Neural cell (in vitro differentiated cells): ENCODE measurements at regions not wholly inside any gene's neighbourhood (a gene's known extent, or its start where the extent isn't known, plus 50 kb on each side); places are given as distances from the start of the nearest gene placed in this dataset.

Experiments
- EZH2 ChIP-seq: fragments of 200-600, 300-800 bp; shearing (Covaris generic), sonication (generic); IDR thresholded peaks from 2 replicates; pipeline ENCODE4 v1.6.1; 2014; ENCODE audit warnings: antibody characterized with exemption, low read length, borderline replicate concordance, mild to moderate bottlenecking; ENCODE audit not compliant: insufficient read depth, poor library complexity, severe bottlenecking
- MXI1 ChIP-seq: fragments of 450-650 bp; conservative IDR thresholded peaks from 2 replicates; pipeline ENCODE4 v1.6.1; 2014; ENCODE audit warnings: antibody characterized with exemption, mild to moderate bottlenecking; ENCODE audit not compliant: poor library complexity, severe bottlenecking
- POLR2AphosphoS5 ChIP-seq: IDR thresholded peaks from 2 replicates; pipeline ENCODE4 v1.6.1; 2012
- RAD21 ChIP-seq: fragments of 450-650 bp; conservative IDR thresholded peaks from 2 replicates; pipeline ENCODE4 v1.6.1; 2014; ENCODE audit warnings: antibody characterized with exemption, mild to moderate bottlenecking, moderate library complexity
- TAF1 ChIP-seq: IDR thresholded peaks from 2 replicates; pipeline ENCODE4 v1.6.1; 2012; ENCODE audit warnings: low read depth
- TF ChIP-seq, protein P1 (sequence below): fragments of 450-650 bp; IDR thresholded peaks from 2 replicates; pipeline ENCODE4 v1.5.1; 2014; ENCODE audit warnings: antibody characterized with exemption, mild to moderate bottlenecking, moderate library complexity; ENCODE audit not compliant: poor library complexity, severe bottlenecking
- TF ChIP-seq, protein P2 (sequence below): IDR thresholded peaks from 2 replicates; pipeline ENCODE4 v1.6.1; 2012; ENCODE audit warnings: borderline replicate concordance

DNA sequence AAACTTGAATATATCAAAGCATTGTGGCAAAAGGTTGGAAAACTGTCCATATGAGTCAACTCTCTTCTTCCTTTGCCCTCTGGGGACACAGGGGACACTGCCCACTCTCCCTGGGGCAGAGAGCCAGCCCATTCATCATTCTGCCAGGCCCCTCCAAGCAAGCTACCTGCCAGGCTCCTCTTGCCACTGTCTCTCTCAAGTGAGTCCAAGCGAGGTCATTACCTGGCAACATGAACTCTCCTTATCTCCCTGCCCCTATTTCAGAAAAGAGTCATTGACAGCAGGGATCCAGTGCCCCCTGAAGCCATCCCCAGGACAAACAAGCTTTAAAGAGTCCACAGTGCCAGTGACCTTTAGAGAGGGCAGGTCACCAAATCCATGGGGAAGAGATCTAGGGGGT lies 312.7 kb upstream of the PPARGC1A start:
- no peak for TF ChIP-seq TAF1
- TF ChIP-seq, protein P1, sequence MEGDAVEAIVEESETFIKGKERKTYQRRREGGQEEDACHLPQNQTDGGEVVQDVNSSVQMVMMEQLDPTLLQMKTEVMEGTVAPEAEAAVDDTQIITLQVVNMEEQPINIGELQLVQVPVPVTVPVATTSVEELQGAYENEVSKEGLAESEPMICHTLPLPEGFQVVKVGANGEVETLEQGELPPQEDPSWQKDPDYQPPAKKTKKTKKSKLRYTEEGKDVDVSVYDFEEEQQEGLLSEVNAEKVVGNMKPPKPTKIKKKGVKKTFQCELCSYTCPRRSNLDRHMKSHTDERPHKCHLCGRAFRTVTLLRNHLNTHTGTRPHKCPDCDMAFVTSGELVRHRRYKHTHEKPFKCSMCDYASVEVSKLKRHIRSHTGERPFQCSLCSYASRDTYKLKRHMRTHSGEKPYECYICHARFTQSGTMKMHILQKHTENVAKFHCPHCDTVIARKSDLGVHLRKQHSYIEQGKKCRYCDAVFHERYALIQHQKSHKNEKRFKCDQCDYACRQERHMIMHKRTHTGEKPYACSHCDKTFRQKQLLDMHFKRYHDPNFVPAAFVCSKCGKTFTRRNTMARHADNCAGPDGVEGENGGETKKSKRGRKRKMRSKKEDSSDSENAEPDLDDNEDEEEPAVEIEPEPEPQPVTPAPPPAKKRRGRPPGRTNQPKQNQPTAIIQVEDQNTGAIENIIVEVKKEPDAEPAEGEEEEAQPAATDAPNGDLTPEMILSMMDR: no peak
- no peak for TF ChIP-seq EZH2
- no peak for TF ChIP-seq MXI1
- TF ChIP-seq RAD21: no peak
- TF ChIP-seq, protein P2, sequence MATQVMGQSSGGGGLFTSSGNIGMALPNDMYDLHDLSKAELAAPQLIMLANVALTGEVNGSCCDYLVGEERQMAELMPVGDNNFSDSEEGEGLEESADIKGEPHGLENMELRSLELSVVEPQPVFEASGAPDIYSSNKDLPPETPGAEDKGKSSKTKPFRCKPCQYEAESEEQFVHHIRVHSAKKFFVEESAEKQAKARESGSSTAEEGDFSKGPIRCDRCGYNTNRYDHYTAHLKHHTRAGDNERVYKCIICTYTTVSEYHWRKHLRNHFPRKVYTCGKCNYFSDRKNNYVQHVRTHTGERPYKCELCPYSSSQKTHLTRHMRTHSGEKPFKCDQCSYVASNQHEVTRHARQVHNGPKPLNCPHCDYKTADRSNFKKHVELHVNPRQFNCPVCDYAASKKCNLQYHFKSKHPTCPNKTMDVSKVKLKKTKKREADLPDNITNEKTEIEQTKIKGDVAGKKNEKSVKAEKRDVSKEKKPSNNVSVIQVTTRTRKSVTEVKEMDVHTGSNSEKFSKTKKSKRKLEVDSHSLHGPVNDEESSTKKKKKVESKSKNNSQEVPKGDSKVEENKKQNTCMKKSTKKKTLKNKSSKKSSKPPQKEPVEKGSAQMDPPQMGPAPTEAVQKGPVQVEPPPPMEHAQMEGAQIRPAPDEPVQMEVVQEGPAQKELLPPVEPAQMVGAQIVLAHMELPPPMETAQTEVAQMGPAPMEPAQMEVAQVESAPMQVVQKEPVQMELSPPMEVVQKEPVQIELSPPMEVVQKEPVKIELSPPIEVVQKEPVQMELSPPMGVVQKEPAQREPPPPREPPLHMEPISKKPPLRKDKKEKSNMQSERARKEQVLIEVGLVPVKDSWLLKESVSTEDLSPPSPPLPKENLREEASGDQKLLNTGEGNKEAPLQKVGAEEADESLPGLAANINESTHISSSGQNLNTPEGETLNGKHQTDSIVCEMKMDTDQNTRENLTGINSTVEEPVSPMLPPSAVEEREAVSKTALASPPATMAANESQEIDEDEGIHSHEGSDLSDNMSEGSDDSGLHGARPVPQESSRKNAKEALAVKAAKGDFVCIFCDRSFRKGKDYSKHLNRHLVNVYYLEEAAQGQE: no peak
- no peak for TF ChIP-seq POLR2AphosphoS5
